GM23338 (cell line): ENCODE measurements at regions not wholly inside any gene's neighbourhood (a gene's known extent, or its start where the extent isn't known, plus 50 kb on each side); places are given as distances from the start of the nearest gene placed in this dataset.

ENCODE experiments used
- ATAC-seq: fragments of 200-7000 bp; cut with Tn5 transposase; 3 replicates; pipeline ENCODE4 v1.9.1; 2020
- DNase-seq: peaks from one replicate; pipeline ENCODE4 v3.0.0-alpha.2; 2015; ENCODE audit warnings: low spot score
- H2AFZ ChIP-seq: fragments of 200-600 bp; sonication (generic); 2 replicates; pipeline ENCODE4 v1.8.0; 2016; ENCODE audit warnings: antibody characterized with exemption, mild to moderate bottlenecking, moderate library complexity
- H3F3A ChIP-seq: fragments of 200-600 bp; sonication (generic); replicated peaks from 2 replicates; pipeline ENCODE4 v1.8.0; 2017; ENCODE audit warnings: antibody characterized with exemption, mixed run types, low read depth
- H3K27ac ChIP-seq: fragments of 200-600 bp; sonication (generic); 2 replicates; pipeline ENCODE4 v1.6.1; 2016; ENCODE audit warnings: low read depth
- H3K27me3 ChIP-seq: fragments of 200-600 bp; sonication (generic); 2 replicates; pipeline ENCODE4 v1.8.0; 2016; ENCODE audit warnings: mild to moderate bottlenecking, mixed run types, moderate library complexity; ENCODE audit not compliant: insufficient read depth
- H3K36me3 ChIP-seq: fragments of 200-600 bp; sonication (generic); 2 replicates; pipeline ENCODE4 v1.8.0; 2016; ENCODE audit warnings: mild to moderate bottlenecking; ENCODE audit not compliant: insufficient read depth
- H3K4me1 ChIP-seq: fragments of 200-600 bp; sonication (generic); 2 replicates; pipeline ENCODE4 v1.8.0; 2016; ENCODE audit warnings: mild to moderate bottlenecking, moderate library complexity; ENCODE audit not compliant: insufficient read depth
- H3K4me2 ChIP-seq: fragments of 200-600 bp; sonication (generic); 2 replicates; pipeline ENCODE4 v1.7.1; 2017; ENCODE audit warnings: mixed run types
- H3K4me3 ChIP-seq: fragments of 200-600 bp; sonication (generic); 2 replicates; pipeline ENCODE4 v1.6.1; 2016; ENCODE audit warnings: mixed run types
- H3K79me2 ChIP-seq: fragments of 200-600 bp; sonication (generic); replicated peaks from 2 replicates; pipeline ENCODE4 v1.8.0; 2017; ENCODE audit warnings: mild to moderate bottlenecking; ENCODE audit not compliant: insufficient read depth
- H3K9me2 ChIP-seq: fragments of 200-600 bp; sonication (generic); 2 replicates; pipeline ENCODE4 v1.8.0; 2017; ENCODE audit not compliant: insufficient read depth
- H4K20me1 ChIP-seq: fragments of 200-600 bp; sonication (generic); replicated peaks from 2 replicates; pipeline ENCODE4 v1.8.0; 2017; ENCODE audit warnings: mild to moderate bottlenecking; ENCODE audit not compliant: insufficient read depth
- H3K27ac Mint-ChIP-seq: 2 replicates; pipeline ENCODE4 v1.8.0; 2020; ENCODE audit warnings: inconsistent platforms, mild to moderate bottlenecking, moderate library complexity, mixed read lengths
- H3K27me3 Mint-ChIP-seq: 3 replicates; pipeline ENCODE4 v1.8.0; 2022; ENCODE audit warnings: low read depth, mild to moderate bottlenecking, moderate library complexity, mixed read lengths, inconsistent platforms; ENCODE audit not compliant: insufficient read depth, poor library complexity
- H3K36me3 Mint-ChIP-seq: 3 replicates; pipeline ENCODE4 v1.8.0; 2021; ENCODE audit warnings: low read depth, mild to moderate bottlenecking, inconsistent platforms, moderate library complexity, mixed read lengths
- H3K4me1 Mint-ChIP-seq: 3 replicates; pipeline ENCODE4 v1.8.0; 2020; ENCODE audit warnings: mild to moderate bottlenecking, inconsistent platforms, mixed read lengths
- H3K4me3 Mint-ChIP-seq: 3 replicates; pipeline ENCODE4 v1.8.0; 2021; ENCODE audit warnings: moderate library complexity, mild to moderate bottlenecking, inconsistent platforms, mixed read lengths
- H3K9me3 Mint-ChIP-seq: 3 replicates; pipeline ENCODE4 v1.8.0; 2020; ENCODE audit warnings: moderate library complexity, mild to moderate bottlenecking, inconsistent platforms, mixed read lengths
- CREB1 ChIP-seq: fragments of 250-450 bp; sonication (Bioruptor Pico); IDR thresholded peaks from 2 replicates; pipeline ENCODE4 v1.5.0; 2020; ENCODE audit warnings: low read depth, mild to moderate bottlenecking, moderate library complexity
- CTCF ChIP-seq, 2 experiments: fragments of 200-600 bp in 1 of 2; sonication (generic) in 1 of 2; conservative IDR thresholded peaks; 2 replicates each; pipeline versions ENCODE4 v1.5.1 to v1.6.1; 2016 to 2017; ENCODE audit warnings: antibody characterized with exemption in 2 of 2, low read depth in 2 of 2, mild to moderate bottlenecking in 2 of 2, moderate library complexity in 1 of 2
- ETS1 ChIP-seq: IDR thresholded peaks from 2 replicates; pipeline ENCODE4 v1.6.1; 2016; ENCODE audit warnings: antibody characterized with exemption
- EZH2 ChIP-seq: fragments of 200-600 bp; sonication (generic); IDR thresholded peaks from one replicate; pipeline ENCODE4 v1.8.0; 2017; ENCODE audit warnings: antibody characterized with exemption, mild to moderate bottlenecking, low read depth; ENCODE audit not compliant: unreplicated experiment
- EZH2phosphoT487 ChIP-seq: fragments of 200-600 bp; sonication (generic); IDR thresholded peaks from one replicate; pipeline ENCODE4 v1.8.1; 2018; ENCODE audit warnings: antibody characterized with exemption; ENCODE audit not compliant: unreplicated experiment
- NANOG ChIP-seq: IDR thresholded peaks from 2 replicates; pipeline ENCODE4 v1.6.1; 2016; ENCODE audit warnings: antibody characterized with exemption, borderline replicate concordance
- POLR2AphosphoS5 ChIP-seq: IDR thresholded peaks from 2 replicates; pipeline ENCODE4 v1.6.1; 2016; ENCODE audit warnings: antibody characterized with exemption, low read depth
- REST ChIP-seq: IDR thresholded peaks from one replicate; pipeline ENCODE4 v1.6.1; 2018; ENCODE audit warnings: antibody characterized with exemption; ENCODE audit not compliant: unreplicated experiment
- STAT1 ChIP-seq: IDR thresholded peaks from one replicate; pipeline ENCODE4 v1.6.1; 2016; ENCODE audit warnings: antibody characterized with exemption; ENCODE audit not compliant: unreplicated experiment
- ZNF331 ChIP-seq: fragments of 250-450 bp; sonication (Bioruptor Pico); IDR thresholded peaks from 2 replicates; pipeline ENCODE4 v1.5.0; 2020; ENCODE audit warnings: low read depth, mild to moderate bottlenecking, moderate library complexity

DNA sequence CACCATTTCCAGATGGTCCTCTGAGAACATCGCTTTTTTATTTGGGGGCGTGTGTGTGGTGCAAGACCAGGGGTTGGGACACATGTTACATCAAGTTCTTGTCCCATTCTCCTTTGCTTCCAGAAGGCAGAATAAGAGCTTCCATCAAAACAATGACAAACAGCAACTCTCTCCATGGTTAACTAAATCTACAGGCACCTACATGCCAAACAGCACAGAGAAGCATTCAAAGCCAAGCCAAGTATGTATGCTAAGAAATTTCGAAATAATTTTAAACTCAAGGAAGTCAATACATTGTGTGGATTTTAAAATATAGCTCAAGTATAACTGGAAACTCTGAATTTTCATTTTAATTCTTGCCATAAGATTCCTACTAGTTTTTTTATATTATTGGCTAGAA lies 105.6 kb downstream of the SEC61B start (continued):
- no peak for TF ChIP-seq REST

- no peaks in the 10 kb centered on the region for H3K4me1 Mint-ChIP-seq
- ATAC-seq: no peak
- H3F3A ChIP-seq: no peaks in the 10 kb centered on the region
- no peaks in the 10 kb centered on the region for H3K27me3 Mint-ChIP-seq
- no peaks in the 10 kb centered on the region for H3K4me1 ChIP-seq
- H3K4me2 ChIP-seq: no peak overlapping the region
- no peak overlapping the region for H3K4me3 ChIP-seq
- no peak for DNase-seq
- H3K27ac Mint-ChIP-seq: no peak overlapping the region
- H3K36me3 Mint-ChIP-seq: no peaks in the 10 kb centered on the region
- no peak overlapping the region for H3K4me3 Mint-ChIP-seq
- no peaks in the 10 kb centered on the region for H3K36me3 ChIP-seq
- H4K20me1 ChIP-seq: no peaks in the 10 kb centered on the region
- H3K27me3 ChIP-seq: no peaks in the 10 kb centered on the region
- H2AFZ ChIP-seq: no peak overlapping the region
- peaks cover 2% of the 10 kb centered on the region; the same call in 1 of the 2 replicates for H3K9me2 ChIP-seq
- no peaks in the 10 kb centered on the region for H3K79me2 ChIP-seq
- no peak overlapping the region for H3K27ac ChIP-seq
- no peaks in the 10 kb centered on the region; the same call in 2 of the 3 replicates for H3K9me3 Mint-ChIP-seq
- TF ChIP-seq REST (no peak), POLR2AphosphoS5 (no peak), EZH2 (no peak), CREB1 (CRISPR knock-in tag) (no peak), ETS1 (no peak), ZNF331 (CRISPR knock-in tag) (no peak), EZH2phosphoT487 (no peak), STAT1 (no peak), NANOG (no peak), CTCF (conservative IDR thresholded peaks at IDR 0.05; ENCODE audit: low read depth in 2 of 2) (no peak)
These were observed 113.2 kb downstream of the SEC61B start for GRCh38 chr9:99335280-99335679.
